ENCODE measurements at regions not wholly inside any gene's neighbourhood (a gene's known extent, or its start where the extent isn't known, plus 50 kb on each side); places are given as distances from the start of the nearest gene placed in this dataset.

- H3K4me1 Mint-ChIP-seq (ENCODE audit: low read depth, unreplicated experiment) = no peaks in the 10 kb centered on the region
- TF ChIP-seq CTCF (IDR thresholded peaks at IDR 0.05; ENCODE audit: insufficient read depth, low read depth, low read length) (no peak), EZH2 (IDR thresholded peaks at IDR 0.05; ENCODE audit: insufficient read depth, low read length) (no peak)
- no peaks in the 10 kb centered on the region for H3K4me1 ChIP-seq (ENCODE audit: insufficient read depth, low read length)
- H4K20me1 ChIP-seq (ENCODE audit: insufficient read depth, low read length) = no peaks in the 10 kb centered on the region
- DNase-seq (ENCODE audit: low read depth) = no peak
- no peaks in the 10 kb centered on the region for H3K9me3 ChIP-seq (ENCODE audit: insufficient read depth, low read depth, low read length)
- no peak overlapping the region for H3K4me3 Mint-ChIP-seq (ENCODE audit: unreplicated experiment)
- H3K27me3 ChIP-seq (ENCODE audit: insufficient read depth, low read length) = no peaks in the 10 kb centered on the region
- H2AFZ ChIP-seq (ENCODE audit: low read depth, low read length) = no peak overlapping the region
- H3K4me2 ChIP-seq (ENCODE audit: low read length) = no peak overlapping the region
- no peaks in the 10 kb centered on the region for H3K27me3 Mint-ChIP-seq (ENCODE audit: low read depth, unreplicated experiment)
- H3K9me3 Mint-ChIP-seq (ENCODE audit: unreplicated experiment) = no peaks in the 10 kb centered on the region
- no peaks in the 10 kb centered on the region for H3K79me2 ChIP-seq (ENCODE audit: insufficient read depth, low read length)
- H3K36me3 Mint-ChIP-seq (ENCODE audit: low read depth, unreplicated experiment) = no peaks in the 10 kb centered on the region
- no peak overlapping the region for H3K9ac ChIP-seq (ENCODE audit: low read length)
- H3K27ac ChIP-seq (ENCODE audit: low read depth, low read length) = no peak overlapping the region
- H3K27ac Mint-ChIP-seq (ENCODE audit: unreplicated experiment) = no peak overlapping the region
- no peak overlapping the region for H3K4me3 ChIP-seq (ENCODE audit: insufficient read depth, low read depth, low read length)
- no peaks in the 10 kb centered on the region for H3K36me3 ChIP-seq (ENCODE audit: insufficient read depth, low read length)
- FAIRE-seq = no peak
Observed at GRCh38 chr12:82025462-82025861, 266.3 kb upstream of the PPFIA2 start.

- Mint-ChIP-seq H3K9me3 (ENCODE audit: unreplicated experiment) (peaks cover 1% of the 10 kb centered on the region), H3K27ac (ENCODE audit: unreplicated experiment) (no peak overlapping the region), H3K27me3 (ENCODE audit: low read depth, unreplicated experiment) (no peaks in the 10 kb centered on the region), H3K4me1 (ENCODE audit: low read depth, unreplicated experiment) (no peaks in the 10 kb centered on the region), H3K4me3 (ENCODE audit: unreplicated experiment) (no peak overlapping the region), H3K36me3 (ENCODE audit: low read depth, unreplicated experiment) (no peaks in the 10 kb centered on the region)
- Histone ChIP-seq H3K36me3 (ENCODE audit: insufficient read depth, low read length) (no peaks in the 10 kb centered on the region), H4K20me1 (ENCODE audit: insufficient read depth, low read length) (no peaks in the 10 kb centered on the region), H3K4me1 (ENCODE audit: insufficient read depth, low read length) (no peaks in the 10 kb centered on the region), H3K4me3 (ENCODE audit: insufficient read depth, low read depth, low read length) (no peak overlapping the region), H3K4me2 (ENCODE audit: low read length) (no peak overlapping the region), H2AFZ (ENCODE audit: low read depth, low read length) (no peak overlapping the region), H3K27me3 (ENCODE audit: insufficient read depth, low read length) (no peaks in the 10 kb centered on the region), H3K27ac (ENCODE audit: low read depth, low read length) (no peak overlapping the region), H3K79me2 (ENCODE audit: insufficient read depth, low read length) (no peaks in the 10 kb centered on the region), H3K9me3 (ENCODE audit: insufficient read depth, low read depth, low read length) (no peaks in the 10 kb centered on the region), H3K9ac (ENCODE audit: low read length) (no peak overlapping the region)
- FAIRE-seq = no peak
- no peak for DNase-seq (ENCODE audit: low read depth)
- TF ChIP-seq EZH2 (IDR thresholded peaks at IDR 0.05; ENCODE audit: insufficient read depth, low read length) (no peak), CTCF (IDR thresholded peaks at IDR 0.05; ENCODE audit: insufficient read depth, low read depth, low read length) (no peak)
Observed at GRCh38 chr12:82019533-82019932, 260.4 kb upstream of the PPFIA2 start.

GRCh38 chr12:82015623-82016347 is 256.6 kb upstream of the PPFIA2 start:
- Mint-ChIP-seq H3K9me3 (ENCODE audit: unreplicated experiment) (peaks cover 1% of the 10 kb centered on the region), H3K27me3 (ENCODE audit: low read depth, unreplicated experiment) (no peaks in the 10 kb centered on the region), H3K4me3 (ENCODE audit: unreplicated experiment) (no peak overlapping the region), H3K27ac (ENCODE audit: unreplicated experiment) (no peak overlapping the region), H3K4me1 (ENCODE audit: low read depth, unreplicated experiment) (no peaks in the 10 kb centered on the region), H3K36me3 (ENCODE audit: low read depth, unreplicated experiment) (no peaks in the 10 kb centered on the region)
- Histone ChIP-seq H3K9ac (ENCODE audit: low read length) (no peak overlapping the region), H4K20me1 (ENCODE audit: insufficient read depth, low read length) (no peaks in the 10 kb centered on the region), H3K4me2 (ENCODE audit: low read length) (no peak overlapping the region), H3K27me3 (ENCODE audit: insufficient read depth, low read length) (no peaks in the 10 kb centered on the region), H3K79me2 (ENCODE audit: insufficient read depth, low read length) (no peaks in the 10 kb centered on the region), H2AFZ (ENCODE audit: low read depth, low read length) (no peak overlapping the region), H3K27ac (ENCODE audit: low read depth, low read length) (no peak overlapping the region), H3K4me3 (ENCODE audit: insufficient read depth, low read depth, low read length) (no peak overlapping the region), H3K4me1 (ENCODE audit: insufficient read depth, low read length) (no peaks in the 10 kb centered on the region), H3K9me3 (ENCODE audit: insufficient read depth, low read depth, low read length) (no peaks in the 10 kb centered on the region), H3K36me3 (ENCODE audit: insufficient read depth, low read length) (no peaks in the 10 kb centered on the region)
- TF ChIP-seq CTCF (IDR thresholded peaks at IDR 0.05; ENCODE audit: insufficient read depth, low read depth, low read length) = no peak
- no peak for TF ChIP-seq EZH2 (IDR thresholded peaks at IDR 0.05; ENCODE audit: insufficient read depth, low read length)
- FAIRE-seq (no peak), DNase-seq (ENCODE audit: low read depth) (no peak)

Data from astrocyte (in vitro differentiated cells and primary cell).